GM18873 (cell line): ENCODE measurements at regions not wholly inside any gene's neighbourhood (a gene's known extent, or its start where the extent isn't known, plus 50 kb on each side); places are given as distances from the start of the nearest gene placed in this dataset.
"Not testable (repeated sequence)": the region's sequence is repeated elsewhere in the genome, so short reads cannot be mapped to it uniquely, and the experiment has no call there.

Experiments
- ATAC-seq: cut with Tn5 transposase; IDR thresholded peaks from one replicate; pipeline ENCODE4 v1.9.1; 2021; ENCODE audit warnings: mild to moderate bottlenecking, moderate library complexity, moderate number of reproducible peaks; ENCODE audit not compliant: unreplicated experiment, low FRiP score

DNA sequence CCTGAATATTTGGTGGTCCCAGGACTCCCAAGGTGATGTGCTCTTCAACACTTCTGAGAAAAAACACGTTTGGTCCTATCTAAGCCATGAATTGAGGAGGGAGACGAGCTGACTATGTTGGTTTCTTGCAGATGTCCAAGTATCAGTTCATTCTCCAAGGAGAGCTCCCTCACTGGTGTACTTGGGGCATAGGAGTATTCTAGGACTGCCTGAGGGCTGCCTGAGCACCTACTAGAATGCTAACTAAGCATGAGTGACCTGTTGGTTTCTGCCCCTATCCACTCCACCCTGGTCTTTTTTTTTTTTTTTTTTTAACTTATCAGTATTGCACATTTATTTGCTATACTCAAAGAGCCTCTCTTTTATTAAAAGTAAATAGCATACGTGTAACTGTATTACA lies 200.5 kb upstream of the FANCL start:
- no peak for ATAC-seq

DNA sequence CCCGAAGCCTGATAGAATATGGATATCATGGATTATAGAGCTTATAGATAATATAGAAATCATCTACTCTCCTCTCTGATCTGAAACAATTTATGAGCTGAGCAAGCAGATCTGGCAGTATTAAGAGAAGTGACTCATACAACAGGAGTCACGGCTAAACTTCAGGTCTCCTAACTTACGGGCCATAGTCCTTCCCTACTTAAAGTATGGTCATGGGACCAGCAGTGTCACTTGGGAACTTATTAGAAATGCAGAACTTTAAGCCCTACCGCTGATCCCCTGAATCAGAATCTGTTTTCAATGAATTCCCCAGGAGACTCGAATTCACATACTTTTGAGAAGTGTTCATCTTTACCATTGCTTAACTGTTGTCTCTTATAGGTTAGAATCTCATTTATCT lies 195.7 kb upstream of the FANCL start:
- ATAC-seq: no peak

- ATAC-seq: no peak
Observed at GRCh38 chr2:58435246-58435645, 194.1 kb upstream of the FANCL start.

- no peak for ATAC-seq
Observed at GRCh38 chr2:58434692-58435091, 193.6 kb upstream of the FANCL start.

GRCh38 chr2:58432491-58433170 lies 191.5 kb upstream of the FANCL start:
- ATAC-seq: no peak

DNA sequence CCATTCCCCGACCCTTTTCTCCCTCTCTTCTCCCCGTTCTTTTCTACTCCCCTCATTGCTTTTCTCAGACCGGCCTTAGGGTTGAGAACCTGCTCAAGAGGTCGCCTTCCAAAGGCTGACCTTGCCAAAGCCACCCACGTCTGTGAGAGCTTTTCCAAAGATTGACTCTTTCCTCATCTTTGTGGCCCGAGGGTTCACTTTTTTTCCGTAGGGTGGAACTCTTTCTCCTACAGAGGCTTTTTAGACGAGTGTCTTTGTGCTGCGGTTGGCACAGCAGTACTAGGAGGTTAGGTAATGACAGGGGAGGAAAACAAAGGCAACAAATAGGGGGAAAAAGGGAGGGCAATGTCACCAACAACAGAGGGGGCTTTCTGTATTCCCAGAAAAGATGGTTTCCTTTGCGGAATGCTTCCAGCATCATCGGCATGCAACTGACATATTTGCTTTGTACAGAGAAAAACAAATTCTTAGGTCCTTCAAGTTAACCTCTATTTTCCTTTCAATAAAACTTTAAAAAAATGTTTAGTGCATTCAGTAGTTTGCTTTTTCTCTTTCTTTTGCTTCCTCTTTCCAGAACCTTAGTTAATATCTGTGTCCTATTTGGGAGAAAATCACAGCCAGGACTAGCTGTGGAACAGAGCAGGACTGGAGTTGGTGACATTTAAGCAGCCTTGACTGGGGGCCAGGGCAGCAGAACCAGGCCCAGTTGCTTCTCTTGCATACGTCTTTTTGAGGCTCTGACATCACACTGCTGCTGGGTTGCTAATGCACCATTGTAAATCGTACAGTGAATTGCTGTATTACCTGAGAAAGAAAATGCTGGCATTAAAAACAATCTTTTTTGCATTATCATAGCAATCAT lies 188.1 kb upstream of the FANCL start:
- ATAC-seq: no peak

DNA sequence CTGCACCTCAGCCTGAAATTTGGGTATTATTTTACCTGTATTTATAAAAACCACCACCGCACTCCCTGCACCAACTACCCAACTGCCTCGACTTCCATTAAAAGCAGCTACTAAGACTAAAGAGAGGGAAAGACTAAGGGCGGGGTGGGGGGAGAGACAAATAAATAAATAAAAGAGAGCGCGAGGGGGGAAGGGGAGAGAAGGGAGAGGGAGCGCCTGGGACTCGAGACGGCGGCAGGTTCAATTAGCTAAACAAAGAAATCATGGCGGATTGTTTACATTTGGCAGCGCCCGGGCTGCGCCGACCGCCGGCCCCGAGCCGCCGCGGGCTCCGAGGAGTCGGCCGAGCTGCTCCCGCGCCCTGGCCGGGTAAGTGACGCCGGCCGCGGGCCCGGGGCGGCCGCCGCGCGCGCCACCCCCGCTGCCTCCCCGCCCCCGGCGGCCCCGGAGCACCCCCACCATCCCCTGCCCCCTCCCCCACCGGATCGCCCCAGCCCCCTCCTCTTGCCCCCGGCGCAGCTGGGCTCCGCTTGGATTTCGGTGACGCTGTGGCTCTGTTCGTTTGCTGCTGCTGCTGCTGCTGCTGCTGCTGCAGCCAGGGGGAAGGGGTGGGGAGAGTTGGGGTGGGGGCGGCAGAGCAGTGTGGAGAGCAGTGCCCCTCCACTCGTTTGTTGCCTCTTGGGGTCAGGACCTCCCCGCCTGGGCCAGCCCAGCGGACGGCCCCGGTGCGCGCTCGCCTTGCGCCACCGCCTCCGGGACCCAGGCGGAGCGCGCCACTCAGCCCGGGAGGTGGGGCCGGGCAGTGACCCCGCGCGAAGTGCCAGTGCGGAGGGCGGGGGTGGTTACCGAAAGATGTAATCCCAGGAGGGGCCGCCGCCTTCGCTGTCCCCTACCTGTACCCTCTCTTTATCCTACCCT lies 187.2 kb upstream of the FANCL start:
- no peak for ATAC-seq

DNA sequence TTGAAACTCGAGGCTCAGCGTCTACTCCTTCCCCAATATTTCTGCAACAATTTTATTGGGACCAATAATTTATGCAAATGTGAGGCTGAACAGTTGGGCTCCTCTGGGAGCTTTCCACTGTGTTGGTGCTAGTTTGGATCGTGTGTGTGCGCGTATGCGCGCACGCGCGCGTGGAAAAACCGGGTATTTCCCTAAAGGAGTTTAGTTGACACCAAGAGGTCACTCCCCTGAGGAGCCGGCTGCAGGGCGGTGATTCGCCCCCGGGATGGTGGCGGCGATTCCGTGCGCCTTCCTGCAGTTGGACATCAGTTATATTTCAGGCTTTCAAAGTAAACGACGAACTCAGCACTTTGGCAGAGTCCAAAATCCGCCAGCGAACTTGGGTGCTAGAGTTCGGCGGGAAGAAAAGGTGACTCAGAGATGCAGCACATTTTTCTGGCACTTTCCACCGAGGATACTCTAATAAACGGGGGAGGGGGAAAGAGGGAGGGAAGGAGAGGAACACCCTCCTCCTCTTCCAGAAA lies 186.5 kb upstream of the FANCL start:
- ATAC-seq: no peak

DNA sequence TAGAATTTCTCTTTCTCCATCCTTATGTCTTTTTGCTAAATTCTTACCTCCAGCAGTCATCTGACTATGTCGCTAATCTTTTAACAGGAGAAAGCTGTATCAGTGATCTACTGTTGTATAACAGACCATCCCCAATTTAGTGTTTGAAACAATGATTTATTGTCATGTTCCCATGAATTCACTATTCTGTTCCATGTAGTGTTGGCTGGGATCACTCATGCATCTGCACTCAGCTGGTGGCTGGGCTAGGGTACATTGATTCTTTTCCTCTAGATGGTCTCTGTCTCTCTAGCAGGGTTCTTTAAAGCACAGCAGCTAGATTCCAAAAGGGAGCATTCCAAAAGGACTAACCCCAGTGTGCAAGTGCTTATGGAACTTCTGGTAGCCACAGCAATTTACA lies 184.2 kb upstream of the FANCL start:
- ATAC-seq: no peak

GRCh38 chr2:58419983-58420382 lies 178.9 kb upstream of the FANCL start:
- no peak for ATAC-seq

DNA sequence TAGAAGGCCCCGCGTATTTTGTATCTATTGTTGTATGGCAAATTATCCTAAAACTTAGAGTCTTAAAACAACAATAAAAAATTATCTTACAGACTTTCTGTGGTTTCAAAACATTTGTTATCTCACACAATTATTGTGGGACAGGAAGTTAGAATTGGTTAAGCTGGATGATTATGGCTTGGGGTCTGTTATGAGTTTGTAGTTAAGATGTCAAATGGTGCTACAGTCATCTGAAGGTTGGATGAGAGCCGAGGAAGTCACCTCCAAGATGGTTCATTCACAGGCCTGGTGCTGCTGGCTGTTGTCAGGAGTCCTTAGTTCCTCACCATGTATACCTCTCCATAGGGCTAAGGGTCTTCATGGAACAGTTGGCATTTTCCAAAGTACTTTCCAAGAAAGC lies 175.6 kb upstream of the FANCL start:
- ATAC-seq: no peak

DNA sequence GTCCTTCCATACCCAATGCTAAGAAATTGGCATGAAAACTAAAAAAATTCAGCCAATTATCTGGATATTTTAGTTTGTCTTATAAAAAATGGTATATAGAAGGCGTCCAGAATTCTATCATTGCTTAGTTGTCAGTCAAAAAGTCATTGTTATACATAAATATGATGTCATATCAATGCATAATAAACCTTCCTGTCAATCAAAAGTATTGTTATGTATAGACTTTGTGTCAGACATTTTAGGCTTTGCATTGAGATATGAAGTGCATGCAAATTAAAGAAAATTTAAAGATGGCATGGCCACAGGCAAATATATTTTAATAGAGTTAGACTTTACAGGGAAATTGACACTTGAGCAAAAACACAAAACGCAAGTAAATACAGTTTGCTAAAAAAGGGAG lies 173.4 kb upstream of the FANCL start:
- no peak for ATAC-seq

- no peak for ATAC-seq
Observed at GRCh38 chr2:58410549-58410948, 169.4 kb upstream of the FANCL start.

DNA sequence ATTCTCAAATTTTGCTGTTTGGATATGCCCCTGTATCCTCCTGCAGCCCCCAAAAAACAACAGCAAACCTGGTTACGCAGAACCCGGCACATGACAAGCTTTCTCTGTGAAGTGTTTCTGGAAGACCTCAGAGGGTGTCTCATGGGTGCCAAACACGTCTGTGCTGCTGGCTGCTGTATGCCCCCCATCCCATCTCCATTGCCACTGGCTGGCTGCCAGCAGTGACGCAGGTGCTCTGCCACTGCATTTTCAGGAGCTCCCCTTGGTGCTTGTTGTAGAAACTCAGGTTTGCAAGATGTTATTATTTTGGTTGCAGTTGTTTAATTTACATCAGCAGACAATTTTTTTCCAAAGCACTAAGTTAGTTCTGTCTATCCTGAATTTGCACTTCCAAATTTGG lies 166.4 kb upstream of the FANCL start:
- no peak for ATAC-seq

DNA sequence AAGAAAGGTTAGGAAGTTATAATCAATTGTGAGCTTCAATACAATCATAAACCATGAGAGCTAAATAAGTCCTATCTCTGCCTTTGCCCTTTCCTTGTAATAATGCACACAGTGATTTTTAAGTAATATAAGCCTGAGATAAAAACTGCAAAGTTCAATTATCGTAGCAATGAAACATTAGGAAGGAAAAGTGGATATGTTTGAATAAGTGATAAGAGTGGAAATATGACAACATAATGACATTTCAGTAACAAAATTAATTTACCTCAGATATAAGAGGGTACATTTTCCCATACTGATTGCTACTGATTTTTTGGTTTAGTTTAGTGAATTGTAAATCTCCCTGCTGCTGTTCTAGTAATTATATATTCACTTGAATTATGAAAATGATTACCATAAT lies 164.2 kb upstream of the FANCL start:
- ATAC-seq: no peak

DNA sequence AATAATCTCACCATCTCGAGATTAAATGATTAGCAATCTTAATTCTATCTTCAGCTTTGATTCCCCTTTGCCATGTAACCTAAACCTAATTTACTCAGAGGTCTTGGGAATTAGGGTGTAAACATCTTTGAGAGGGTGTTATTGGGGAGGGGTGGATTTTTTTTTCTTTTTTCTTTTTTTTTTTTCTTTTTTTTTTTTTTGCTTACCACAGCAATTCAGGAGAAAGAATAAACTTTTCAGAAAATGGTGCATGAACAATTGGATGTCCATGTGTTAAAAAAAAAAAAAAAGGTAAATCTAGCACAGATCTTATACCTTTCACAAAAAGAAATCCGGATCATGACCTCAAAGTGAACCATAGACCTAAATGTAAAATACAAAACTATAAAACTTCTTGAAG lies 160.8 kb upstream of the FANCL start:
- ATAC-seq: no peak

DNA sequence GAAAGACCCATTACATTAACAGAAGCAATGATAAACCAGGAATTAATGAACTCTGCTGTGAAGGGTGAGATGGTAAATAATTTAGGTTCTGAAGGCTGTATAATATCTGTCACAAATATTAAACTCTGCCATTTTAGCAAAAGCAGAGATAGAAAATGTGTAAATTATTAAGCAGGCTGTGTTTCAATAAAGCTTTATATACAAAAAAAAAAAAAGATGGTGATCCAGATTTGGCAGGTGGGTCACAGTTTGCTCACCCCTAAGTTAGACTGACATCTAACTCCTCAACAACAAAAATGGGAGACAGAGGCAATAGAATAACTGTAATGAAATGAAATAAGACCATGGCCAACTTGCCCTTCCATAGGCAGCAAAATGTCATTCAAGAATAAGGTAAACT lies 157.3 kb upstream of the FANCL start:
- no peak for ATAC-seq

DNA sequence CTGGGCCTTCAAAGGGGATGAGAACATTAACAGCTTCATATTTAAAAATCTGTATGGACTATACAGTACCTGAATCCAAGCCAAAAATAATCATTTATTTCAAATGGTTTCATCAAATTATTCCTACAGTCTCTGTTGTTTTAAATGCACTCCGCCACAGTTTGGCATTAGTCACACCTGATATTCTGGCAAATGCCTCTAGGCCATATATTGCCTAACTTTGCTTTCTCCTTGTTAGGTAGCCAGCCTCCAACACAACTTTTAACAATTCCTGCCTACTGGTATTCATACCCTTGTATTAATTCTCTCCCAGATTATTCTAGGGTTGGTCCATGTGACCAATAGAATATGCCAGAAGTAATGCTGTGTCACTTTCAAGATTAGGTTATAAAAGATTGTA lies 146.6 kb upstream of the FANCL start:
- ATAC-seq: no peak

- ATAC-seq: not testable (repeated sequence)
Observed at GRCh38 chr2:58386904-58387303, 145.8 kb upstream of the FANCL start.

- ATAC-seq: no peak
Observed at GRCh38 chr2:58378152-58378551, 137.0 kb upstream of the FANCL start.

DNA sequence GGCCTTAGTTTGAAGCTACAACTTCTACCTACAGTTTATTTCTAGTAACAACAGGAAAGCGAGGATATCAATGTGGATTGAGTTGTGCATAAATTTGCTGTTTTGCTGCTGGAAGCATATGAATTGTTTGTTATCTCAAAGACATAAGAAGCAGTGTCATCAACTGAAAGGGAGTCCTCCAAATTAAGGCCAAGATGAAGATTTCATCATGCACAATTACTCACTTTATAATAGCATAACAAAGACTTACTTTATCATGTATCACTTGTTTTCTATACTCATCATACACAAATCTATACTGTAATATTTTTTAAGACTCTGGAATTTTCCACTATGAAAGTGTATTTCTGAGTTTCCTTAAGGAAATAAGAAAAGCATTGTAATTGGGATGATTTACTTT lies 136.1 kb upstream of the FANCL start:
- no peak for ATAC-seq
